Chondrocyte (in vitro differentiated cells): ENCODE measurements at regions not wholly inside any gene's neighbourhood (a gene's known extent, or its start where the extent isn't known, plus 50 kb on each side); places are given as distances from the start of the nearest gene placed in this dataset.

ENCODE experiments used
- DNase-seq: peaks from one replicate; pipeline ENCODE4 v3.0.0; 2021; ENCODE audit warnings: mixed read lengths, low spot score
- H3K27ac Mint-ChIP-seq: one replicate; pipeline ENCODE4 v1.8.0; 2021; ENCODE audit warnings: mild to moderate bottlenecking, moderate library complexity, mixed read lengths; ENCODE audit not compliant: unreplicated experiment
- H3K27me3 Mint-ChIP-seq: 2 replicates; pipeline ENCODE4 v1.8.0; 2021; ENCODE audit warnings: low read depth, mixed read lengths
- H3K36me3 Mint-ChIP-seq: 2 replicates; pipeline ENCODE4 v1.8.0; 2021; ENCODE audit warnings: low read depth, mixed read lengths
- H3K4me1 Mint-ChIP-seq: 2 replicates; pipeline ENCODE4 v1.8.0; 2021; ENCODE audit warnings: low read depth, mild to moderate bottlenecking, mixed read lengths
- H3K4me3 Mint-ChIP-seq: one replicate; pipeline ENCODE4 v1.8.0; 2021; ENCODE audit warnings: mild to moderate bottlenecking, moderate library complexity, mixed read lengths; ENCODE audit not compliant: unreplicated experiment
- H3K9me3 Mint-ChIP-seq: 2 replicates; pipeline ENCODE4 v1.8.0; 2021; ENCODE audit warnings: low read depth, mixed read lengths
- TF ChIP-seq, protein P1 (sequence below): fragments of 200-600 bp; sonication (generic); IDR thresholded peaks from 2 replicates; pipeline ENCODE4 v1.5.0; 2021; ENCODE audit warnings: antibody characterized with exemption, mild to moderate bottlenecking, moderate library complexity

DNA sequence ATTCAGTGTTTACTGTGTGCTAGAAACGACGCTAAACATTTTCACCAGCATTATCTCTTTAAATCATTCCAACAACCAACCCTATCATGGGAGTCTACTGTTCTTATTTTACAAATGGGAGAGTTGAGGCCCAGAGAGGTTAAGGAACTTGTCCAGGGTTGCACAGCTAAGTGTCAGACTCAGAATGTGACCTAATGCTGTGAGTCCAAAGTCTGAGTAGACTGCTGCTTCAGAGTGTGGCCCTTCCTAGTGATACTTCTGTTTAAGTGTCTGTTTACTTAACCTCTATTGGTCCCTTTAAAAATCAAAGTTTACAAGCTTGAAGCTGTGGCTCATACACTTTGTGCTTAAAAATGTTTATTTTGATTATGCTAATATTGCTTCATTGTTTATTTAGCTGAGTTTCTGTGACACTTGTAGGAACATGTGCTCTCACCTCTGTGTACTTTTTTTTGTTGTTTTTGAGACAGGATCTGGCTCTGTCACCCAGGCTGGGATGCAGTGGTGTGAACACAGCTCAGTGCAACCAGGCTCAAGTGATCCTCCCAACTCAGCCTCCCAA lies 84.4 kb upstream of the SYPL1 start:
- no peaks in the 10 kb centered on the region for H3K36me3 Mint-ChIP-seq
- peaks cover 16% of the 10 kb centered on the region for H3K4me1 Mint-ChIP-seq
- TF ChIP-seq, protein P1, sequence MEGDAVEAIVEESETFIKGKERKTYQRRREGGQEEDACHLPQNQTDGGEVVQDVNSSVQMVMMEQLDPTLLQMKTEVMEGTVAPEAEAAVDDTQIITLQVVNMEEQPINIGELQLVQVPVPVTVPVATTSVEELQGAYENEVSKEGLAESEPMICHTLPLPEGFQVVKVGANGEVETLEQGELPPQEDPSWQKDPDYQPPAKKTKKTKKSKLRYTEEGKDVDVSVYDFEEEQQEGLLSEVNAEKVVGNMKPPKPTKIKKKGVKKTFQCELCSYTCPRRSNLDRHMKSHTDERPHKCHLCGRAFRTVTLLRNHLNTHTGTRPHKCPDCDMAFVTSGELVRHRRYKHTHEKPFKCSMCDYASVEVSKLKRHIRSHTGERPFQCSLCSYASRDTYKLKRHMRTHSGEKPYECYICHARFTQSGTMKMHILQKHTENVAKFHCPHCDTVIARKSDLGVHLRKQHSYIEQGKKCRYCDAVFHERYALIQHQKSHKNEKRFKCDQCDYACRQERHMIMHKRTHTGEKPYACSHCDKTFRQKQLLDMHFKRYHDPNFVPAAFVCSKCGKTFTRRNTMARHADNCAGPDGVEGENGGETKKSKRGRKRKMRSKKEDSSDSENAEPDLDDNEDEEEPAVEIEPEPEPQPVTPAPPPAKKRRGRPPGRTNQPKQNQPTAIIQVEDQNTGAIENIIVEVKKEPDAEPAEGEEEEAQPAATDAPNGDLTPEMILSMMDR = no peak
- H3K4me3 Mint-ChIP-seq = no peak overlapping the region
- H3K9me3 Mint-ChIP-seq = peaks cover 5% of the 10 kb centered on the region
- no peak for DNase-seq
- H3K27me3 Mint-ChIP-seq = peaks cover 8% of the 10 kb centered on the region
- no peak overlapping the region for H3K27ac Mint-ChIP-seq

DNA sequence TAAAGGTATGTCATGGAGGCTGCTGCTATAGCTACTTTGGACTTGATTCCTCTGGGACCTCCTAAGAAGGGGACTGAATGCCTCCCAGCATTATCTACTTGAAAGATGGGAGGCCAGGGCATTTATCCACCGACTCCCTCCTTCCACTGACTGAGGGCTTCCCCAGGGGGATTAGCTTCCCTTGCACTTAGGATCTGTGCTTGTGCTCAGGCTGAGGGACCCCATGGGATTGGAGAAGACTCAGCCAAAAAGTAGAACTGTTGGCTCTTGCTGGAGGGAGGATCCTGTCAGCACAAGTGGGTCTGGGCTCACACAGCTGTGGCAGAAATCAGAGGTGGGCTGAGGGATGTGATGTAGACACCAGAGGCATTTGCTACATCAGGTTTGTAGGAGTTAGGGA lies 81.5 kb upstream of the SYPL1 start:
- Mint-ChIP-seq H3K27me3 (peaks cover 11% of the 10 kb centered on the region), H3K27ac (no peak overlapping the region)

DNA sequence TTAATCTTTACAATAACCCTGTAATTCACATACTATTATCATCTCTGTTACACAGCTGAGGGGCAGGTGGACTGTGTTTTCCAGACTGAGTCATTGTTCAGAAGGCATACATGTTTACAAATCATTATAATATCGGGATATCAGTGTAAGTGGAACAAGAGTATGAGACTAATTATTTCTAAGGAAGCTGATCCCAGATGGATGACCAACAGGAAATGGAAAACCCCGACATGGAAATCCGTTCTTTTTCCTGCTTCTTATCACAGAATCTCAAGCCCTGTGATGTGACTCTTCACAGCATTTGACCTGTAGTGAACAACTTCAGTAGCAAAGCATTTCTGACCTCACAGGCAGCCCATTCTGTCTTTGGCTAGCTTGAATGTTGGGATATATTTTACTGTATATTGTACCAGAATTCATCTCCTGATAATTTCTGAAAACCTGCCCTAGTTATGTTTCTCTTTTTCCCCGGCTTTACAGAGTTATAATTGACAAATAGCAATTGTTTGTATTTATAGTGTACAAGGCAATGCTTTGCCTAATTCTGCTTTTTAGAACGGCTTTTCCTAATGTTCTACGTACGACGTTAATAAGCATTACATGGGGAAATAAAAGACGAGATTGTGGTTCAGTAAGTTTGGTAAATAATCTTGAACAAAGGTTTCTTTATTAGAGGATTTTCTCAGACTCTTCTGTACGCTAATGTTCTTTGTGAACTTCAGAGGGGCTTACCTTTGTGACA lies 78.6 kb upstream of the SYPL1 start:
- peaks cover 2% of the 10 kb centered on the region for H3K36me3 Mint-ChIP-seq
- H3K27ac Mint-ChIP-seq = no peak overlapping the region
- DNase-seq = no peak
- TF ChIP-seq, protein P1 = no peak
- no peak overlapping the region for H3K4me3 Mint-ChIP-seq
- peaks cover 11% of the 10 kb centered on the region for H3K27me3 Mint-ChIP-seq
- H3K4me1 Mint-ChIP-seq = no peaks in the 10 kb centered on the region
- H3K9me3 Mint-ChIP-seq = peaks cover 14% of the 10 kb centered on the region

More for the DNA sequence above, 81.5 kb upstream of the SYPL1 start:
- Mint-ChIP-seq H3K9me3 (peaks cover 5% of the 10 kb centered on the region), H3K4me1 (peaks cover 4% of the 10 kb centered on the region), H3K4me3 (no peak overlapping the region), H3K36me3 (no peaks in the 10 kb centered on the region)
- no peak for DNase-seq
- TF ChIP-seq, protein P1 = no peak

DNA sequence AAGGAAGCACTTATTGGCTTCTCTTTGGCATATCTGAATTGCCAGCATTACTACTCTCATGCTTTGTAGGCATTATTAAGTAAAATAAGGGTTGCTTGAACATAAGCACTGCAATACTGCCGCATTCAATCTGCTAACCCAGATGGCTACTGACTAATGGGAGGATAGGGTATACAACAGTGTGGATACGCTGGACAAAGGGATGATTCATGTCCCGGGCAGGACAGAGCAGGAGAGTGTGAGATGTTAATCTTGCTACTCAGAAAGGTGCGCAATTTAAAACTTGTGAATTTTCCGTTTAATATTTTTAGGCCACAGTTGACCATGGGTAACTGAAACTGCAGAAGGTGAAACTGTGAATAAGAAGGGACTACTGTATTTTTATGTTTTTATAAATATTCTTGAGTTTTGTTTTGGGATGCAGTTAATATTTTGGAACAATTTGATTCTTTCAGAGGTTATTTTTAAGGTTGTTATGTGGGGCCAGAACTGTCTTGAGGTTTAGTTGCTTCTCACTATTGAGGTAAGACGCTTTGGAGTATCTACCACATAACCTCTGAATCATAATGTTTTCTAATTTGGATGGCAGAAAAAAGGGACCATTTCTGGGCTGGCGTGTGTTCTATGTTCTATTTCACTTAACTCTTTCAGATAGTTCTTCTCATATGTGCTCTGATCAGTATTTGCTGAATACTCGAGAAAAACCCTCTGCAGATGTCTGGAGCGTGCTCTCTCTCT lies 75.7 kb upstream of the SYPL1 start:
- TF ChIP-seq, protein P1 = no peak
- Mint-ChIP-seq H3K27me3 (peaks cover 3% of the 10 kb centered on the region), H3K9me3 (peaks cover 13% of the 10 kb centered on the region), H3K27ac (no peak overlapping the region), H3K36me3 (peaks cover 2% of the 10 kb centered on the region), H3K4me3 (no peak overlapping the region), H3K4me1 (no peaks in the 10 kb centered on the region)
- no peak for DNase-seq

DNA sequence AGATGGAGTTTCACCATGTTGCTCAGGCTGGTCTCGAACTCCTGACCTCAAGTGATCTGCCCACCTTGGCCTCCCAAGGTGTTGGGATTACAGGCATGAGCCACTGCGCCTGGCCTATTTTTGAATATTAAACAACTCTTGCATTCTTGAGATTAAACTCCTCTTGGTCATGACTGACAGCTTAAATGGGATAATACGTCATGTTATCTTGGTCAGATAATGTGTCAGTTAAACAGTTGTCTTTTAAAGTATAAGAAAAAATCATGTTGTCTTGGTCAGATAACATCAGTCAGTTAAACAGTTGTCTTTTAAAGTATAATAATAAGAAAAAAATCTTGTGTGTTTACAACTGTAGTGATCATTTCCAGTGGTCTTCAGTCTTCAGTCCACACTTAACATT lies 73.6 kb upstream of the SYPL1 start:
- H3K27ac Mint-ChIP-seq = no peak overlapping the region
- H3K4me3 Mint-ChIP-seq = no peak overlapping the region
- DNase-seq = no peak
- H3K9me3 Mint-ChIP-seq = peaks cover 9% of the 10 kb centered on the region
- H3K36me3 Mint-ChIP-seq = peaks cover 2% of the 10 kb centered on the region
- peaks cover 3% of the 10 kb centered on the region for H3K27me3 Mint-ChIP-seq
- H3K4me1 Mint-ChIP-seq = no peaks in the 10 kb centered on the region
- TF ChIP-seq, protein P1 = no peak
